NCI-H82 (cell line): ENCODE measurements at regions not wholly inside any gene's neighbourhood (a gene's known extent, or its start where the extent isn't known, plus 50 kb on each side); places are given as distances from the start of the nearest gene placed in this dataset.
"Not testable (repeated sequence)": the region's sequence is repeated elsewhere in the genome, so short reads cannot be mapped to it uniquely, and the experiment has no call there.

Experiments
- DNase-seq: peaks from one replicate; lab custom pipeline; 2025; lab: John Stamatoyannopoulos, UW

- no peak for DNase-seq
These were observed 575.0 kb downstream of the GBE1 start for GRCh38 chr3:81186412-81186811.

- DNase-seq: not testable (repeated sequence)
These were observed 579.2 kb downstream of the GBE1 start for GRCh38 chr3:81182086-81182875.

GRCh38 chr3:81173514-81173913, 587.9 kb downstream of the GBE1 start:
- DNase-seq: peak; percentile 2

GRCh38 chr3:81170298-81170697, 591.1 kb downstream of the GBE1 start:
- peak; percentile 0 for DNase-seq

GRCh38 chr3:81164806-81165205, 596.6 kb downstream of the GBE1 start:
- no peak for DNase-seq

- DNase-seq: no peak
These were observed 599.6 kb downstream of the GBE1 start for GRCh38 chr3:81161851-81162250.

GRCh38 chr3:81161100-81161499, 600.3 kb downstream of the GBE1 start:
- peak; percentile 1 for DNase-seq

- no peak for DNase-seq
These were observed 606.8 kb downstream of the GBE1 start for GRCh38 chr3:81154611-81155143.

GRCh38 chr3:81152156-81152555, 609.3 kb downstream of the GBE1 start:
- no peak for DNase-seq

GRCh38 chr3:81132995-81133394, 628.5 kb downstream of the GBE1 start:
- no peak for DNase-seq

- DNase-seq: no peak
These were observed 655.5 kb downstream of the GBE1 start for GRCh38 chr3:81105789-81106488.

- no peak for DNase-seq
These were observed 656.2 kb downstream of the GBE1 start for GRCh38 chr3:81105206-81105605.

- no peak for DNase-seq
These were observed 663.6 kb downstream of the GBE1 start for GRCh38 chr3:81097889-81098288.

- no peak for DNase-seq
These were observed 665.5 kb downstream of the GBE1 start for GRCh38 chr3:81095956-81096355.

GRCh38 chr3:81094986-81095385, 666.5 kb downstream of the GBE1 start:
- DNase-seq: no peak

- no peak for DNase-seq
These were observed 673.8 kb downstream of the GBE1 start for GRCh38 chr3:81087607-81088006.

GRCh38 chr3:81086348-81086747, 675.1 kb downstream of the GBE1 start:
- no peak for DNase-seq

- no peak for DNase-seq
These were observed 680.8 kb downstream of the GBE1 start for GRCh38 chr3:81080608-81081007.

GRCh38 chr3:81072591-81072990, 688.9 kb downstream of the GBE1 start:
- DNase-seq: no peak

GRCh38 chr3:81068546-81068945, 692.9 kb downstream of the GBE1 start:
- no peak for DNase-seq

- DNase-seq: no peak
These were observed 697.5 kb downstream of the GBE1 start for GRCh38 chr3:81063896-81064295.

GRCh38 chr3:81051133-81051532, 710.3 kb downstream of the GBE1 start:
- not testable (repeated sequence) for DNase-seq

GRCh38 chr3:81048058-81048665, 713.3 kb downstream of the GBE1 start:
- DNase-seq: no peak
